GM12878 (cell line): ENCODE measurements at regions not wholly inside any gene's neighbourhood (a gene's known extent, or its start where the extent isn't known, plus 50 kb on each side); places are given as distances from the start of the nearest gene placed in this dataset.

Experiments
- ATAC-seq: fragments of 200-7000 bp; cut with Tn5 transposase; 3 replicates; pipeline ENCODE4 v1.9.1; 2020; ENCODE audit warnings: mild to moderate bottlenecking, moderate library complexity
- BruUV-seq: library from RNA; stranded (reverse); fragments of 400-500 nt; replicated peaks from 2 replicates; lab custom pipeline; 2021; lab: Mats Ljungman, UMichigan
- CTCF ChIA-PET: fragments of 300-600 bp; sonication (Branson Sonifier 250); formaldehyde crosslinking; extraction: SDS; loops from one replicate; lab custom pipeline; 2021; ENCODE audit warnings: inconsistent platforms; lab: Yijun Ruan, JAX
- POLR2A ChIA-PET: fragments of 350-600 bp; formaldehyde crosslinking; extraction: SDS; loops from one replicate; lab custom pipeline; 2021; ENCODE audit warnings: inconsistent platforms; lab: Charles Lee
- RAD21 ChIA-PET: fragments of 300-600 bp; sonication (Branson Sonifier 250); formaldehyde crosslinking; loops from one replicate; lab custom pipeline; 2023; ENCODE audit warnings: antibody characterized with exemption; ENCODE audit not compliant: unreplicated experiment; lab: Charles Lee
- SMC1A ChIA-PET: fragments of 300-600 bp; sonication (Branson Sonifier 250); formaldehyde crosslinking; loops from one replicate; lab custom pipeline; 2023; ENCODE audit not compliant: unreplicated experiment, uncharacterized antibody; lab: Charles Lee
- DNase-seq: peaks from one replicate; pipeline ENCODE4 v3.0.0-alpha.2; 2011; ENCODE audit warnings: low read depth, low spot score
- FAIRE-seq: peaks from 3 replicates; lab custom pipeline; 2011; peaks lifted over from hg19 to GRCh38; lab: Jason Lieb, UNC
- H2AFZ ChIP-seq: 2 replicates; pipeline ENCODE4 v1.6.0; 2011; ENCODE audit warnings: low read depth, low read length, control low read depth; ENCODE audit not compliant: control insufficient read depth
- H3K27ac ChIP-seq: 2 replicates; pipeline ENCODE4 v1.5.1; 2011; ENCODE audit warnings: control low read depth; ENCODE audit not compliant: control insufficient read depth, insufficient read depth
- H3K27me3 ChIP-seq, 2 experiments: replicated peaks in 1 of 2; 2 replicates each; pipeline versions ENCODE4 v1.6.0 to v1.6.1; 2011; ENCODE audit warnings: low read length in 1 of 2; ENCODE audit not compliant: control insufficient read depth in 2 of 2, insufficient read depth in 2 of 2
- H3K36me3 ChIP-seq, 2 experiments: 2 replicates each; pipeline ENCODE4 v1.5.1; 2011; ENCODE audit warnings: low read length in 1 of 2; ENCODE audit not compliant: control insufficient read depth in 2 of 2, insufficient read depth in 2 of 2
- H3K4me1 ChIP-seq: 2 replicates; pipeline ENCODE4 v1.6.1; 2011; ENCODE audit warnings: mild to moderate bottlenecking, low read length, moderate library complexity, mixed read lengths; ENCODE audit not compliant: control insufficient read depth, insufficient read depth
- H3K4me2 ChIP-seq: 2 replicates; pipeline ENCODE4 v1.6.0; 2011; ENCODE audit warnings: control low read depth; ENCODE audit not compliant: control insufficient read depth, insufficient read depth
- H3K4me3 ChIP-seq: fragments of 200-600 bp; sonication (generic); 2 replicates; pipeline ENCODE4 v1.5.1; 2016
- H3K79me2 ChIP-seq: 2 replicates; pipeline ENCODE4 v1.6.0; 2011; ENCODE audit warnings: low read length; ENCODE audit not compliant: control insufficient read depth, insufficient read depth
- H3K9ac ChIP-seq: 2 replicates; pipeline ENCODE4 v1.8.0; 2011; ENCODE audit warnings: low read length, control low read depth, mixed read lengths; ENCODE audit not compliant: control insufficient read depth, insufficient read depth
- H3K9me3 ChIP-seq: replicated peaks from 3 replicates; pipeline ENCODE4 v1.5.1; 2011; ENCODE audit warnings: mild to moderate bottlenecking, low read length; ENCODE audit not compliant: control insufficient read depth, insufficient read depth
- H4K20me1 ChIP-seq: 2 replicates; pipeline ENCODE4 v1.6.0; 2011; ENCODE audit not compliant: control insufficient read depth, insufficient read depth
- ATF3 ChIP-seq: IDR thresholded peaks from 2 replicates; pipeline ENCODE4 v1.6.1; 2011; ENCODE audit warnings: low read depth, mild to moderate bottlenecking, low read length, moderate library complexity, borderline replicate concordance; ENCODE audit errors: extremely low read depth
- BCL11A ChIP-seq: IDR thresholded peaks from 2 replicates; pipeline ENCODE4 v1.6.1; 2011; ENCODE audit warnings: low read depth, low read length
- CHD1 ChIP-seq: IDR thresholded peaks from 2 replicates; pipeline ENCODE4 v1.6.1; 2012; ENCODE audit warnings: low read depth, low read length, improper control_type of control experiment
- E2F4 ChIP-seq: IDR thresholded peaks from 2 replicates; pipeline ENCODE4 v1.6.1; 2012; ENCODE audit warnings: low read depth, low read length, improper control_type of control experiment
- EGR1 ChIP-seq, 2 experiments: IDR thresholded peaks; 1 replicate in 1 of 2; 2 replicates in 1 of 2; pipeline ENCODE4 v1.6.1; 2011 to 2012; ENCODE audit warnings: low read depth in 2 of 2, low read length in 2 of 2, borderline replicate concordance in 1 of 2, mild to moderate bottlenecking in 1 of 2, moderate library complexity in 1 of 2
- HDGF ChIP-seq: fragments of 450-650 bp; IDR thresholded peaks from 2 replicates; pipeline ENCODE4 v1.6.1; 2016; ENCODE audit warnings: antibody characterized with exemption
- KDM1A ChIP-seq: fragments of 200-600 bp; sonication (generic); IDR thresholded peaks from 2 replicates; pipeline ENCODE4 v1.6.1; 2016; ENCODE audit warnings: borderline replicate concordance
- NFXL1 ChIP-seq: fragments of 450-650 bp; IDR thresholded peaks from 2 replicates; pipeline ENCODE4 v1.6.1; 2017; ENCODE audit warnings: antibody characterized with exemption, mild to moderate bottlenecking, borderline replicate concordance
- POLR2AphosphoS5 ChIP-seq: IDR thresholded peaks from 2 replicates; pipeline ENCODE4 v1.6.1; 2011; ENCODE audit warnings: mild to moderate bottlenecking, low read length, inconsistent platforms
- RFX5 ChIP-seq: IDR thresholded peaks from 2 replicates; pipeline ENCODE4 v1.6.1; 2011; ENCODE audit warnings: low read depth, low read length, improper control_type of control experiment
- SREBF2 ChIP-seq: IDR thresholded peaks from 2 replicates; pipeline ENCODE4 v1.6.1; 2012; ENCODE audit warnings: mild to moderate bottlenecking, low read length
- ZBED1 ChIP-seq: IDR thresholded peaks from 2 replicates; pipeline ENCODE4 v1.6.1; 2016; ENCODE audit warnings: borderline replicate concordance
- ZNF274 ChIP-seq: IDR thresholded peaks from one replicate; pipeline ENCODE4 v1.8.0; 2011; ENCODE audit not compliant: insufficient read length, insufficient read depth
- ZNF592 ChIP-seq: fragments of 450-650 bp; IDR thresholded peaks from 2 replicates; pipeline ENCODE4 v1.6.1; 2017; ENCODE audit warnings: mild to moderate bottlenecking, moderate library complexity
- ZSCAN29 ChIP-seq: fragments of 450-650 bp; IDR thresholded peaks from 2 replicates; pipeline ENCODE4 v1.6.1; 2017; ENCODE audit warnings: mild to moderate bottlenecking, moderate library complexity
- in situ Hi-C: fragments of 300-500 bp; cut with MboI; formaldehyde crosslinking; loops from 9 replicates; pipeline ENCODE4 v1.14.3; 2018; ENCODE audit warnings: mixed read lengths
- intact Hi-C: fragments of 100-400 bp; cut with micrococcal nuclease; formaldehyde crosslinking; loops from one replicate; pipeline ENCODE4 v1.14.2; 2022; ENCODE audit not compliant: unreplicated experiment

GRCh38 chr5:123997064-123997461, 485.1 kb downstream of the CSNK1G3 start:
- Histone ChIP-seq H3K9me3 (no peaks in the 10 kb centered on the region), H3K27me3 (no peaks in the 10 kb centered on the region; a peak in 1 of 4 replicates), H3K4me1 (no peaks in the 10 kb centered on the region), H3K4me2 (no peak overlapping the region), H4K20me1 (no peaks in the 10 kb centered on the region), H3K36me3 (no peaks in the 10 kb centered on the region), H3K4me3 (no peak overlapping the region), H3K27ac (no peak overlapping the region), H2AFZ (no peak overlapping the region), H3K79me2 (no peaks in the 10 kb centered on the region), H3K9ac (no peak overlapping the region)
- ChIA-PET POLR2A (no interaction called here), SMC1A (interaction anchor here (0.7 to 1.6 kb wide), 3 partner anchors 10 to 20 kb away, joined by 3 to 4 read pairs (median 3); no protein-coding TSS in a partner anchor), RAD21 (interaction anchor here (0.7 kb wide), 1 partner anchor 20 kb away, joined by 3 read pairs; no protein-coding TSS in a partner anchor), CTCF (no interaction called here)
- ATAC-seq (no peak), FAIRE-seq (no peak), DNase-seq (no peak)
- TF ChIP-seq SREBF2 (no peak), NFXL1 (no peak), ZSCAN29 (no peak), KDM1A (no peak), CHD1 (no peak), EGR1 (IDR thresholded peaks at IDR 0.05; ENCODE audit: borderline replicate concordance in 1 of 2, low read depth in 2 of 2, low read length in 2 of 2) (no peak), POLR2AphosphoS5 (no peak), HDGF (no peak), RFX5 (no peak), ATF3 (no peak), ZNF274 (no peak), BCL11A (no peak), ZBED1 (no peak), E2F4 (no peak), ZNF592 (no peak)
- BruUV-seq = no TSS peak
- intact Hi-C loops (no loop called here), in situ Hi-C loops (no loop called here)
